ENCODE measurements at regions not wholly inside any gene's neighbourhood (a gene's known extent, or its start where the extent isn't known, plus 50 kb on each side); places are given as distances from the start of the nearest gene placed in this dataset.

DNA sequence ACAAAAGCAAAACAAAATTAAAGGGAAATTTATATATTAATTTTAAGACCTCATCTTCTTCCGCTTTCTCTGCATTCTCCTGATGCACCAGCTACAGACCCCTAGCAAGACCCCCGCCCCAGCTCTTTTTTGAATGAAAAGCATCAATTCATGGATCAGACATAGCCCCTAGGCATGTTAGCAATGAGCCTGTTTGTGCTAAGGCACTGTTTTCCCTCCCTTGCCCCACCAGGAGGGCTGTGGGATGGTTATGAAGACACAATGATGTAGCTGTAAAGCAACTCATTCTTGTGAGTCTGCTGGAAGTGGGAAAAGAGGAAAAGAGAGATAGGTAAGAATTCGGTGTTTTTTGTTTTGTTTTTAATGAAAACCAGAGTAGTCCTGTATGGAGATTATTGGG lies 88.5 kb upstream of the ZBTB18 start:
- no peak overlapping the region for H2BK15ac ChIP-seq (ENCODE audit: low read depth, low read length)
- no TSS peak for BruUV-seq (replicated peaks)
- no peak overlapping the region for H2AK5ac ChIP-seq (ENCODE audit: low read depth, low read length)
- H4K91ac ChIP-seq (ENCODE audit: insufficient read depth, low read depth, low read length), result no peak overlapping the region
- H2AK9ac ChIP-seq (replicated peaks; ENCODE audit: low read depth, low read length, poor library complexity), result no peak overlapping the region
- no peak overlapping the region for H2AFZ ChIP-seq (replicated peaks; ENCODE audit: low read length, poor library complexity)
- no peak overlapping the region for H4K8ac ChIP-seq (ENCODE audit: low read depth in 2 of 2, low read length in 2 of 2)
- dilution Hi-C loops (cut with HindIII; ENCODE audit: low sequenced_read_pairs, unreplicated experiment), result no loop called here
- no peak overlapping the region for H3K4me2 ChIP-seq (ENCODE audit: low read depth, low read length)
- H3K36me3 ChIP-seq (ENCODE audit: control insufficient read depth, insufficient read depth, low read length), result no peaks in the 10 kb centered on the region
- TF ChIP-seq BHLHE40 (IDR thresholded peaks at IDR 0.05; ENCODE audit: low read depth, low read length) (no peak), RAD21 (IDR thresholded peaks at IDR 0.05; ENCODE audit: low read length) (no peak), ELK1 (IDR thresholded peaks at IDR 0.05; ENCODE audit: borderline replicate concordance, low read depth, low read length) (no peak), MAZ (IDR thresholded peaks at IDR 0.05; ENCODE audit: borderline replicate concordance, low read depth, low read length) (no peak), NFE2L2 (IDR thresholded peaks at IDR 0.05; ENCODE audit: low read depth, low read length) (no peak), CHD1 (IDR thresholded peaks at IDR 0.05; ENCODE audit: low read depth, low read length) (no peak), CEBPB (IDR thresholded peaks at IDR 0.05; ENCODE audit: low read depth, low read length) (no peak), POLR2A (IDR thresholded peaks at IDR 0.05; ENCODE audit: low read depth, low read length) (no peak), SMC3 (IDR thresholded peaks at IDR 0.05; ENCODE audit: low read depth, low read length) (no peak)
- TF ChIP-seq, protein P1, sequence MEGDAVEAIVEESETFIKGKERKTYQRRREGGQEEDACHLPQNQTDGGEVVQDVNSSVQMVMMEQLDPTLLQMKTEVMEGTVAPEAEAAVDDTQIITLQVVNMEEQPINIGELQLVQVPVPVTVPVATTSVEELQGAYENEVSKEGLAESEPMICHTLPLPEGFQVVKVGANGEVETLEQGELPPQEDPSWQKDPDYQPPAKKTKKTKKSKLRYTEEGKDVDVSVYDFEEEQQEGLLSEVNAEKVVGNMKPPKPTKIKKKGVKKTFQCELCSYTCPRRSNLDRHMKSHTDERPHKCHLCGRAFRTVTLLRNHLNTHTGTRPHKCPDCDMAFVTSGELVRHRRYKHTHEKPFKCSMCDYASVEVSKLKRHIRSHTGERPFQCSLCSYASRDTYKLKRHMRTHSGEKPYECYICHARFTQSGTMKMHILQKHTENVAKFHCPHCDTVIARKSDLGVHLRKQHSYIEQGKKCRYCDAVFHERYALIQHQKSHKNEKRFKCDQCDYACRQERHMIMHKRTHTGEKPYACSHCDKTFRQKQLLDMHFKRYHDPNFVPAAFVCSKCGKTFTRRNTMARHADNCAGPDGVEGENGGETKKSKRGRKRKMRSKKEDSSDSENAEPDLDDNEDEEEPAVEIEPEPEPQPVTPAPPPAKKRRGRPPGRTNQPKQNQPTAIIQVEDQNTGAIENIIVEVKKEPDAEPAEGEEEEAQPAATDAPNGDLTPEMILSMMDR (conservative IDR thresholded peaks at IDR 0.05; ENCODE audit: low read depth, low read length), result no peak
- ATAC-seq (ENCODE audit: low read depth) (no peak), DNase-seq (no peak)
- no peaks in the 10 kb centered on the region for H3K9me1 ChIP-seq (ENCODE audit: insufficient read depth, low read length)
- no peaks in the 10 kb centered on the region for H3K4me1 ChIP-seq (ENCODE audit: control insufficient read depth, insufficient read depth, low read length)
- no peaks in the 10 kb centered on the region for H4K20me1 ChIP-seq (ENCODE audit: insufficient read depth, low read length)
- 100% methylated on average over 1 of the region's 3 CpGs; no CpG with 5 or more reads in 1 of the 2 experiments for WGBS, 2 experiments (ENCODE audit: extremely low coverage in 2 of 2, insufficient read length in 1 of 2)
- no peaks in the 10 kb centered on the region for H3K9me3 ChIP-seq (ENCODE audit: control insufficient read depth, insufficient read depth, low read length)
- H3K23ac ChIP-seq (ENCODE audit: low read depth, low read length), result no peak overlapping the region
- no peak overlapping the region for H3K4ac ChIP-seq (ENCODE audit: low read depth, low read length)
- in situ Hi-C loops (cut with MboI; ENCODE audit: low sequenced_read_pairs), result no loop called here
- no peak overlapping the region for H3K27ac ChIP-seq (ENCODE audit: insufficient read depth, low read length)
- no peak overlapping the region for H2BK5ac ChIP-seq (ENCODE audit: low read depth, low read length, poor library complexity, severe bottlenecking)
- intact Hi-C loops (cut with micrococcal nuclease), result no loop called here
- H2BK20ac ChIP-seq (ENCODE audit: low read depth, low read length), result no peak overlapping the region
- no peak overlapping the region for H3K4me3 ChIP-seq (ENCODE audit: insufficient read depth, low read depth, low read length)
- no peaks in the 10 kb centered on the region for H3K79me1 ChIP-seq (ENCODE audit: low read depth in 1 of 2, low read length in 2 of 2)
- H3K27me3 ChIP-seq (ENCODE audit: control insufficient read depth, insufficient read depth, low read length), result peaks cover 3% of the 10 kb centered on the region; the same call in 1 of the 2 replicates
- ChIA-PET POLR2A (ENCODE audit: unreplicated experiment) (no interaction called here), CTCF (no interaction called here)
- no peak overlapping the region for H3K18ac ChIP-seq (ENCODE audit: low read depth, low read length)
- no peak overlapping the region for H3K56ac ChIP-seq (ENCODE audit: extremely low read depth, insufficient read depth, low read length)
- no peak overlapping the region for H3K14ac ChIP-seq (replicated peaks; ENCODE audit: low read depth, low read length)
- H3K9ac ChIP-seq (ENCODE audit: low read depth, low read length), result no peak overlapping the region
- no peak overlapping the region for H4K5ac ChIP-seq (ENCODE audit: low read depth, low read length)
- H2BK120ac ChIP-seq (ENCODE audit: low read depth, low read length), result no peak overlapping the region
